ENCODE measurements at regions not wholly inside any gene's neighbourhood (a gene's known extent, or its start where the extent isn't known, plus 50 kb on each side); places are given as distances from the start of the nearest gene placed in this dataset.

GRCh38 chr2:76295762-76296161 lies 585.0 kb upstream of the GCFC2 start:
- H2AFZ ChIP-seq (ENCODE audit: low read length), result no peak overlapping the region
- no peak overlapping the region for H3K4me2 ChIP-seq (ENCODE audit: insufficient read depth, low read length)
- no peaks in the 10 kb centered on the region for H3K9me3 ChIP-seq (ENCODE audit: low read depth, low read length)
- H4K20me1 ChIP-seq (ENCODE audit: insufficient read depth, low read length), result no peaks in the 10 kb centered on the region
- no peak overlapping the region for H3K27ac ChIP-seq (ENCODE audit: low read depth, low read length)
- no peak overlapping the region for H3K4me3 ChIP-seq (ENCODE audit: insufficient read depth, low read length)
- no peaks in the 10 kb centered on the region for H3K27me3 ChIP-seq (ENCODE audit: insufficient read depth, low read length)
- DNase-seq (ENCODE audit: insufficient read length, low spot score, missing footprints), result no peak
- no peaks in the 10 kb centered on the region for H3K79me2 ChIP-seq (ENCODE audit: insufficient read depth, low read length)
- TF ChIP-seq CTCF (IDR thresholded peaks at IDR 0.05; ENCODE audit: extremely low read depth, low read depth, low read length), result no peak
- H3K36me3 ChIP-seq (ENCODE audit: insufficient read depth, low read length), result no peaks in the 10 kb centered on the region
- H3K4me1 ChIP-seq (ENCODE audit: insufficient read depth, low read length), result no peaks in the 10 kb centered on the region

- no peak for DNase-seq (ENCODE audit: insufficient read length, low spot score, missing footprints)
- Histone ChIP-seq H3K36me3 (ENCODE audit: insufficient read depth, low read length) (no peaks in the 10 kb centered on the region), H3K9me3 (ENCODE audit: low read depth, low read length) (peaks cover 8% of the 10 kb centered on the region), H3K27ac (ENCODE audit: low read depth, low read length) (no peak overlapping the region), H3K4me3 (ENCODE audit: insufficient read depth, low read length) (no peak overlapping the region), H4K20me1 (ENCODE audit: insufficient read depth, low read length) (no peaks in the 10 kb centered on the region), H2AFZ (ENCODE audit: low read length) (no peak overlapping the region), H3K79me2 (ENCODE audit: insufficient read depth, low read length) (no peaks in the 10 kb centered on the region), H3K4me2 (ENCODE audit: insufficient read depth, low read length) (no peak overlapping the region), H3K27me3 (ENCODE audit: insufficient read depth, low read length) (no peaks in the 10 kb centered on the region), H3K4me1 (ENCODE audit: insufficient read depth, low read length) (no peaks in the 10 kb centered on the region)
- TF ChIP-seq CTCF (IDR thresholded peaks at IDR 0.05; ENCODE audit: extremely low read depth, low read depth, low read length), result no peak
Measured at GRCh38 chr2:76288598-76288997, 577.9 kb upstream of the GCFC2 start.

- Histone ChIP-seq H3K4me3 (ENCODE audit: insufficient read depth, low read length) (no peak overlapping the region), H3K27me3 (ENCODE audit: insufficient read depth, low read length) (no peaks in the 10 kb centered on the region), H3K36me3 (ENCODE audit: insufficient read depth, low read length) (no peaks in the 10 kb centered on the region), H3K4me1 (ENCODE audit: insufficient read depth, low read length) (no peaks in the 10 kb centered on the region), H3K4me2 (ENCODE audit: insufficient read depth, low read length) (no peak overlapping the region), H3K27ac (ENCODE audit: low read depth, low read length) (no peak overlapping the region), H3K79me2 (ENCODE audit: insufficient read depth, low read length) (no peaks in the 10 kb centered on the region), H3K9me3 (ENCODE audit: low read depth, low read length) (peaks cover 8% of the 10 kb centered on the region), H4K20me1 (ENCODE audit: insufficient read depth, low read length) (no peaks in the 10 kb centered on the region), H2AFZ (ENCODE audit: low read length) (no peak overlapping the region)
- no peak for TF ChIP-seq CTCF (IDR thresholded peaks at IDR 0.05; ENCODE audit: extremely low read depth, low read depth, low read length)
- no peak for DNase-seq (ENCODE audit: insufficient read length, low spot score, missing footprints)
Measured at GRCh38 chr2:76288146-76288545, 577.4 kb upstream of the GCFC2 start.

- no peaks in the 10 kb centered on the region for H3K79me2 ChIP-seq (ENCODE audit: insufficient read depth, low read length)
- no peak overlapping the region for H3K4me2 ChIP-seq (ENCODE audit: insufficient read depth, low read length)
- peaks cover 8% of the 10 kb centered on the region for H3K9me3 ChIP-seq (ENCODE audit: low read depth, low read length)
Measured at GRCh38 chr2:76283350-76283749, 572.6 kb upstream of the GCFC2 start.

More at GRCh38 chr2:76283350-76283749, 572.6 kb upstream of the GCFC2 start:
- TF ChIP-seq CTCF (IDR thresholded peaks at IDR 0.05; ENCODE audit: extremely low read depth, low read depth, low read length), result no peak
- no peaks in the 10 kb centered on the region for H3K27me3 ChIP-seq (ENCODE audit: insufficient read depth, low read length)
- H3K36me3 ChIP-seq (ENCODE audit: insufficient read depth, low read length), result no peaks in the 10 kb centered on the region
- H3K27ac ChIP-seq (ENCODE audit: low read depth, low read length), result no peak overlapping the region
- no peak overlapping the region for H2AFZ ChIP-seq (ENCODE audit: low read length)
- no peak overlapping the region for H3K4me3 ChIP-seq (ENCODE audit: insufficient read depth, low read length)
- no peaks in the 10 kb centered on the region for H3K4me1 ChIP-seq (ENCODE audit: insufficient read depth, low read length)
- no peaks in the 10 kb centered on the region for H4K20me1 ChIP-seq (ENCODE audit: insufficient read depth, low read length)
- DNase-seq (ENCODE audit: insufficient read length, low spot score, missing footprints), result no peak
